ENCODE measurements at regions not wholly inside any gene's neighbourhood (a gene's known extent, or its start where the extent isn't known, plus 50 kb on each side); places are given as distances from the start of the nearest gene placed in this dataset.

- no peak for DNase-seq (ENCODE audit: low read depth in 4 of 4, low spot score in 3 of 4)
Observed at GRCh38 chr7:155138204-155138603, 68.1 kb downstream of the HTR5A start.

DNA sequence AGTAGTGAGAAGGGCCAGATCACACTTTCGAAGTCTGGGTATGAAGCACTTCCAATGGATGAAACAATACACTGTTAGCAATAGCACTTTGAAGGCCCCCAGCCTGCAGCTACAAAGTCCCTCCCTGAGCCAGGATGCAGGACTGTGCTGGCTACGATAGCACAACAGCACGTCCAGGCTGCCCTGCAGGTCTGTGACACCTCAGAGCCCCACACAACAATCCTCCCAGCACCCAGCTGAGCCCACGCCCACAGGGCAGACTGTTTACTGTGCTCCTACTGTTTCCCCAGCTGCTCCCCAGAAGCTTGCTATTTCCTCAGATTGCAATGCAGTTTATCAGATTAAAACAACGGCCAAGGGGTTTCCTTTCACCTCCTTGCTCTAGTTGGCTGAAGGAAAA, 71.4 kb downstream of the HTR5A start:
- no peak for DNase-seq (ENCODE audit: low read depth in 4 of 4, low spot score in 3 of 4)

GRCh38 chr7:155143381-155143780, 73.3 kb downstream of the HTR5A start:
- no peak for DNase-seq (ENCODE audit: low read depth in 4 of 4, low spot score in 3 of 4)

- no peak for DNase-seq (ENCODE audit: low read depth in 4 of 4, low spot score in 3 of 4)
Observed at GRCh38 chr7:155144371-155144770, 74.2 kb downstream of the HTR5A start.

- DNase-seq (ENCODE audit: low read depth in 4 of 4, low spot score in 3 of 4): no peak
Observed at GRCh38 chr7:155145477-155146255, 75.5 kb downstream of the HTR5A start.

DNA sequence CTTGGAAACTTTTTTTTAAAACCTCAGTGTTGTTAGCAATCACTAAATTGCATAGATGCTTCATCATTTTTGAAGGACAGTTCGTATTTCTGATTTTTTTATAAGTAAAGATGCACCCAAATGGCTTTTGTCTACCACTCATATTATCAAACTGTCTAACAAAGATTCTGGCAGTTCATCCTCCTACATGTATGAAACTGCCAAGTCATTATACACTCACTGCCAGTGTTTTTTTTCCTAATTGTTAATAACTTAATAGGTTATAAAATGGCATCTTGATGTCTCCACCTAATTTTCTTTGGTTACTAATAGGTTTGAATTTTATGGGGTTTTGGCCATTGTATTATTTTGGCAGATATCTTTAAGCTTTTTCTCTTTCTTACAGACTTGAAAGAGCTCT, 77.0 kb downstream of the HTR5A start:
- DNase-seq (ENCODE audit: low read depth in 4 of 4, low spot score in 3 of 4): no peak

DNA sequence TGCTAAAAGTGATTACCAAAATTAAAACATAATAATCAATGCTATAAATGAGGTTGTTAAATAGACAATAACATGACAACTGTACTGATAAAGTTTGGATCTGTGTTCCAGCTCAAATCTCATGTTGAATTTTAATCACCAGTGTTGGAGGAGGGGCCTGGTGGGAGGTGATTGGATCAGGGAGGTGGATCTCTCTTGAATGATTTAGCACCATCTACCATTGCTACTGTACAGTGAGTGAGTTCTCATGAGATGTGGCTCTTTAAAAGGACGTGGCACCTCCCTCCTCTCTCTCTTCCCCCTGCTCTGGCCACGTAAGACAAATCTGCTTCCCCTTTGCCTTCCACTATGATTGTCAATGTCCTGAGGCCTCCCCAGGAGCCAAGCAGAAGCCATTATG, 77.5 kb downstream of the HTR5A start:
- no peak for DNase-seq (ENCODE audit: low read depth in 4 of 4, low spot score in 3 of 4)

DNA sequence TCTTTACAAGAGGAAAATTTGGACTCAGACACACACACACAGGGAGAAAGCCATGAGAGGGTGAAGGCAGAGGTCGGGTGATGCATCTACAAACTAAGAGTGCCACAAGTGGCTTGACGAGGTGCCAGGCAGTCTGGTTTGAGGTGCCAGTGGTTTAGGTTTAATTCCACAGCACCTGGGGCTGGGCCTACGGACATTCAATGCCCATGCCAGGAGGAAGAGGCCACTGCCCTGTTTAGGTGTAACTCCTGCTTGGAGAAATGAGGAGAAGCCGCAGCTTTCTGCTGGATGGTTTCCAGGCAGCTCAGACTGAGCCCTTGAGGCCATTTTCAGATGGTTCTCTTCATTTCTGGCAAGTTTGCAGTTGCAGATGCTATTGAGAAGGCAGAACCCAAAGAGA, 83.6 kb downstream of the HTR5A start:
- DNase-seq (ENCODE audit: low read depth in 4 of 4, low spot score in 3 of 4): no peak

DNA sequence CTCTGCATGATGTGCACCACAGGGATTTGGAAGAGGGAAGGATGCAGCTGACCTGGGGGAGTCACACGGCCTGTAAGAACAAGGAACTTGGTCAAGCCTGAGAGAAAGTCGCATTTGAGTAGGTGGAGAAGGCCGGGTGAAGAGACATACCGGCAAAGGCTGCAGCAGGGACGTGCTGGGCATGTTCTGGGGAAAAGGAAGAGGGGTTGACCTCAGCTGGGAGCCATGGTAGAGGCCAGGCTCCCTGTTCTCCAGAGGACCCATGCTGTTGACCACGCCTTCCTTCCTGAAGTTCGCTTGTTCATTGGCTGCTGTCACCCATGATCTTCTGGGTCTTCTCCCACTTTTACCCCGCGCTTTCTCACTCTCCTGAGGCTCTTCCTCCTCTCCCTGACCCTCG, 84.5 kb downstream of the HTR5A start:
- no peak for DNase-seq (ENCODE audit: low read depth in 4 of 4, low spot score in 3 of 4)

GRCh38 chr7:155161690-155162089, 91.6 kb downstream of the HTR5A start:
- DNase-seq (ENCODE audit: low read depth in 4 of 4, low spot score in 3 of 4): no peak

DNA sequence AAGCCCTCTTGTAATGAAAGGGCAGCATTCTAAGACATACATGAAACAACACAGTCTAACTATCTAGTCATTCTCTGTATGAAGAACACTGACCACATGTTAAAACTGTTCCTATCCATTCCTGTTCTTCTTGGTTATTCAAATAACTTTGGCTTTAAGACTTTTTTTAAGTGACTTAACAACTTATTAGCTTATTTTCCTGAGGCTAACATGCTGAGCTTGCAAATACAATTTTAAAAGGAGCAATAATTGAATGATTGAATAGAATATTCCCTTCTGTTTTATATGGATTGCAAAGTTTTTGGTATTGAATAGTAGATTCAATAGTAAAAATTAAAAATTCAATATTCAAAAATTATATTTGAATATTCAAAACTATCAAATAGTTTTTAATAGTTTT, 92.3 kb downstream of the HTR5A start:
- DNase-seq (ENCODE audit: low read depth in 4 of 4, low spot score in 3 of 4): no peak

DNA sequence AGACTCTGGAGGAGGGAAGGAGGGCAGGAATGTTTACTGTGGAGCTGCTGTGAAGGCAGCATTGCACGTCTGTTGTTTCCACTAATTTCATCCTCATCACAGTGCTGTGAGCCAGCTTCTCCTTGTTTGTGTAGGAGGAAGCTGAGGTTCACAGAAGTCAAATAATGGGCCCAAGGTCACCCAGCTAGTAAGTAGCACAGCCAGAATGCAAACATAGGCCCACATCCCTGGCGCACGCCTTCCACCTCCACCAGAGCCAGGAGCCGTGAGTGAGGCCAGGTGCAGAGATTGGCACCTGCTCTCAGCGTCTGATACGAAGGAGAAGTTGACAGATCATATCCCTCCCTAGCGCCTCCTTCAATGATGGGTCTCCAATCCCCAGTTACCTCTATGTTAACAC, 93.6 kb downstream of the HTR5A start:
- no peak for DNase-seq (ENCODE audit: low read depth in 4 of 4, low spot score in 3 of 4)

GRCh38 chr7:155164316-155164715, 94.2 kb downstream of the HTR5A start:
- DNase-seq (ENCODE audit: low read depth in 4 of 4, low spot score in 3 of 4): no peak

GRCh38 chr7:155166108-155166507, 96.0 kb downstream of the HTR5A start:
- no peak for DNase-seq (ENCODE audit: low read depth in 4 of 4, low spot score in 3 of 4)

GRCh38 chr7:155166673-155167370, 96.7 kb downstream of the HTR5A start:
- no peak for DNase-seq (ENCODE audit: low read depth in 4 of 4, low spot score in 3 of 4)

GRCh38 chr7:155167706-155168365, 97.7 kb downstream of the HTR5A start:
- no peak for DNase-seq (ENCODE audit: low read depth in 4 of 4, low spot score in 3 of 4)

- DNase-seq (ENCODE audit: low read depth in 4 of 4, low spot score in 3 of 4): no peak
Observed at GRCh38 chr7:155168597-155169480, 98.7 kb downstream of the HTR5A start.

DNA sequence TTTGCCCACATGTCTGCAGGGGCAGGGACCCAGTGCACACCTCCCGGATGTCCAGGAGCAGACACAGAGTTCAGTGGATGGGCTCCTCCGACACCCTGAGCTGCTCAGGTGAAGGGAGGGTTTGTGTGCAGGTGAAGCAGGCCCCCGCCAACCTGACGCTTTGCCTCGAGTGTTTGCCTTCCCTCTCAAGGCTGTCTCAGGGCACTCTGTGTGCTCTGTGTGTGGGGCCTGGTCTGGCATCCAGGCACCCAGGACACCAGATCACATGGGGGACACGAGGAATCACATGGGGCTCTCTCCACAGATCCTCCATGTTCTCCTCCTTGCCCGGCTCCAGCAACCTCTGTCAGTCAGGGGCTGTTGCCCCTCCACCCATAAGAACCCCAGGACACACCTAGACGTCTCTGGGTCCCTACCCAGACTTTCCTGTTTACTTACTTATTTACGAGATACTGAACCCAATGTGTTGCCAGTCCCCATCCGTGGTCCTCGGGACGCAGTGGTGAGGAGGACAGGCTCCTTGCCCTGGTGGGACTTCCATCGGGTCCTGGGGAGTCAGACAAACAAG, 99.5 kb downstream of the HTR5A start:
- no peak for DNase-seq (ENCODE audit: low read depth in 4 of 4, low spot score in 3 of 4)

GRCh38 chr7:155170331-155170730, 100.2 kb downstream of the HTR5A start:
- no peak for DNase-seq (ENCODE audit: low read depth in 4 of 4, low spot score in 3 of 4)

- DNase-seq (ENCODE audit: low read depth in 4 of 4, low spot score in 3 of 4): no peak
Observed at GRCh38 chr7:155172141-155172540, 102.0 kb downstream of the HTR5A start.

GRCh38 chr7:155173905-155174304, 103.8 kb downstream of the HTR5A start:
- DNase-seq (ENCODE audit: low read depth in 4 of 4, low spot score in 3 of 4): no peak

Data from left renal pelvis (tissue), 4 donors.